ENCODE measurements at regions not wholly inside any gene's neighbourhood (a gene's known extent, or its start where the extent isn't known, plus 50 kb on each side); places are given as distances from the start of the nearest gene placed in this dataset.

GRCh38 chr12:91608542-91608941 lies 425.9 kb upstream of the DCN start:
- peak; percentile 27 for DNase-seq

- no peak for DNase-seq
These were observed 424.2 kb upstream of the DCN start for GRCh38 chr12:91606662-91607377.

- DNase-seq, result no peak
These were observed 422.3 kb upstream of the DCN start for GRCh38 chr12:91604897-91605296.

GRCh38 chr12:91603060-91603459 lies 420.4 kb upstream of the DCN start:
- peak; percentile 75 for DNase-seq

GRCh38 chr12:91601054-91601453 lies 418.4 kb upstream of the DCN start:
- no peak for DNase-seq

- DNase-seq, result no peak
These were observed 412.1 kb upstream of the DCN start for GRCh38 chr12:91594715-91595114.

GRCh38 chr12:91591639-91591987 lies 409.0 kb upstream of the DCN start:
- no peak for DNase-seq

- DNase-seq, result no peak
These were observed 408.5 kb upstream of the DCN start for GRCh38 chr12:91590966-91591638.

- no peak for DNase-seq
These were observed 406.3 kb upstream of the DCN start for GRCh38 chr12:91588874-91589454.

GRCh38 chr12:91586015-91586414 lies 403.4 kb upstream of the DCN start:
- DNase-seq, result no peak

- DNase-seq, result no peak
These were observed 400.2 kb upstream of the DCN start for GRCh38 chr12:91582811-91583210.

- no peak for DNase-seq
These were observed 397.1 kb upstream of the DCN start for GRCh38 chr12:91579516-91580263.

- peak; percentile 34 for DNase-seq
These were observed 395.2 kb upstream of the DCN start for GRCh38 chr12:91577586-91578539.

GRCh38 chr12:91576432-91576831 lies 393.8 kb upstream of the DCN start:
- no peak for DNase-seq

GRCh38 chr12:91575630-91576029 lies 393.0 kb upstream of the DCN start:
- no peak for DNase-seq

- DNase-seq, result no peak
These were observed 392.4 kb upstream of the DCN start for GRCh38 chr12:91574975-91575374.

GRCh38 chr12:91574391-91574790 lies 391.8 kb upstream of the DCN start:
- DNase-seq, result no peak

- no peak for DNase-seq
These were observed 390.3 kb upstream of the DCN start for GRCh38 chr12:91572869-91573268.

GRCh38 chr12:91567100-91567485 lies 384.5 kb upstream of the DCN start:
- DNase-seq, result no peak

- DNase-seq, result no peak
These were observed 383.9 kb upstream of the DCN start for GRCh38 chr12:91566328-91567099.

GRCh38 chr12:91565846-91566245 lies 383.2 kb upstream of the DCN start:
- no peak for DNase-seq

- DNase-seq, result no peak
These were observed 382.6 kb upstream of the DCN start for GRCh38 chr12:91565246-91565645.

Data from SHP77 treated with DMSO at 0.1 percent for 48 hours (cell line).